Keratinocyte (primary cell): ENCODE measurements at regions not wholly inside any gene's neighbourhood (a gene's known extent, or its start where the extent isn't known, plus 50 kb on each side); places are given as distances from the start of the nearest gene placed in this dataset.

Source experiments
- DNase-seq: peaks from one replicate; pipeline ENCODE4 v3.0.0-alpha.2; 2011; ENCODE audit warnings: low read depth, missing footprints, low spot score
- FAIRE-seq: peaks from 2 replicates; lab custom pipeline; 2011; peaks lifted over from hg19 to GRCh38; lab: Jason Lieb, UNC
- H2AFZ ChIP-seq: 2 replicates; pipeline ENCODE4 v1.6.0; 2012; ENCODE audit warnings: low read length, control low read depth, inconsistent platforms; ENCODE audit not compliant: control insufficient read depth
- H3K27ac ChIP-seq: 2 replicates; pipeline ENCODE4 v1.5.1; 2011; ENCODE audit warnings: low read length; ENCODE audit not compliant: control insufficient read depth, insufficient read depth
- H3K27me3 ChIP-seq: 3 replicates; pipeline ENCODE4 v1.6.0; 2011; ENCODE audit warnings: low read length; ENCODE audit not compliant: control insufficient read depth, insufficient read depth; ENCODE audit errors: extremely low read depth
- H3K36me3 ChIP-seq, 2 experiments: 2 replicates in 1 of 2; 3 replicates in 1 of 2; pipeline ENCODE4 v1.5.1; 2011; ENCODE audit warnings: low read length in 2 of 2, mild to moderate bottlenecking in 1 of 2; ENCODE audit not compliant: control insufficient read depth in 2 of 2, insufficient read depth in 2 of 2; ENCODE audit errors: extremely low read depth in 1 of 2
- H3K4me1 ChIP-seq: 3 replicates; pipeline ENCODE4 v1.5.1; 2011; ENCODE audit warnings: low read length; ENCODE audit not compliant: control insufficient read depth, insufficient read depth; ENCODE audit errors: extremely low read depth
- H3K4me2 ChIP-seq: 3 replicates; pipeline ENCODE4 v1.6.0; 2011; ENCODE audit warnings: low read depth, low read length; ENCODE audit not compliant: control insufficient read depth, insufficient read depth; ENCODE audit errors: extremely low read depth
- H3K4me3 ChIP-seq, 3 experiments: fragments of 200-600 bp in 1 of 3; sonication (generic) in 1 of 3; 2 replicates in 2 of 3; 3 replicates in 1 of 3; pipeline ENCODE4 v1.5.1; 2011 to 2016; ENCODE audit warnings: low read length in 3 of 3, mild to moderate bottlenecking in 3 of 3, control low read depth in 2 of 3, inconsistent platforms in 1 of 3, low read depth in 1 of 3, mixed read lengths in 1 of 3, mixed run types in 1 of 3, moderate library complexity in 1 of 3; ENCODE audit not compliant: control insufficient read depth in 2 of 3, insufficient read depth in 2 of 3; ENCODE audit errors: extremely low read depth in 1 of 3
- H3K79me2 ChIP-seq: 2 replicates; pipeline ENCODE4 v1.6.0; 2012; ENCODE audit warnings: low read length; ENCODE audit not compliant: control insufficient read depth, insufficient read depth
- H3K9ac ChIP-seq: 3 replicates; pipeline ENCODE4 v1.6.0; 2011; ENCODE audit warnings: low read length; ENCODE audit not compliant: control insufficient read depth, insufficient read depth; ENCODE audit errors: extremely low read depth
- H3K9me1 ChIP-seq: 3 replicates; pipeline ENCODE4 v1.6.0; 2011; ENCODE audit warnings: low read length; ENCODE audit not compliant: control insufficient read depth, insufficient read depth; ENCODE audit errors: extremely low read depth
- H3K9me3 ChIP-seq: 2 replicates; pipeline ENCODE4 v1.5.1; 2012; ENCODE audit warnings: low read depth, low read length; ENCODE audit not compliant: control insufficient read depth
- H4K20me1 ChIP-seq: 3 replicates; pipeline ENCODE4 v1.6.0; 2011; ENCODE audit warnings: low read length; ENCODE audit not compliant: control insufficient read depth, insufficient read depth; ENCODE audit errors: extremely low read depth
- CTCF ChIP-seq, 3 experiments: IDR thresholded peaks in 1 of 3; conservative IDR thresholded peaks in 1 of 3; optimal IDR thresholded peaks in 1 of 3; 2 replicates in 2 of 3; 3 replicates in 1 of 3; pipeline versions ENCODE3 to v1.5.1; 2011; ENCODE audit warnings: low read length in 3 of 3, mild to moderate bottlenecking in 3 of 3, moderate library complexity in 2 of 3, control low read depth in 1 of 3, inconsistent platforms in 1 of 3; ENCODE audit not compliant: insufficient read depth in 2 of 3; ENCODE audit errors: extremely low read depth in 1 of 3
- EZH2 ChIP-seq: IDR thresholded peaks from one replicate; pipeline ENCODE4 v1.6.1; 2012; ENCODE audit warnings: inconsistent platforms, mild to moderate bottlenecking, low read length, moderate library complexity
- dilution Hi-C: fragments of 300-500 bp; cut with MboI; formaldehyde crosslinking; loops from one replicate; pipeline ENCODE4 v1.7.0; 2020; ENCODE audit warnings: low sequenced_read_pairs; ENCODE audit not compliant: extremely low pct_ligation_motif_present

GRCh38 chr2:8551622-8552074 lies 130.2 kb upstream of the ID2 start:
- Histone ChIP-seq H3K4me1 (no peaks in the 10 kb centered on the region), H3K27me3 (no peaks in the 10 kb centered on the region), H4K20me1 (no peaks in the 10 kb centered on the region), H3K27ac (no peak overlapping the region), H3K9ac (no peak overlapping the region), H3K9me1 (no peaks in the 10 kb centered on the region), H2AFZ (no peak overlapping the region), H3K4me3 (no peak overlapping the region), H3K9me3 (no peaks in the 10 kb centered on the region), H3K36me3 (no peaks in the 10 kb centered on the region), H3K4me2 (no peak overlapping the region), H3K79me2 (no peaks in the 10 kb centered on the region)
- FAIRE-seq (no peak), DNase-seq (no peak)
- dilution Hi-C loops, result no loop called here
- TF ChIP-seq CTCF (optimal IDR thresholded peaks at IDR 0.05 in 1 of 3, IDR thresholded peaks at IDR 0.05 in 1 of 3, conservative IDR thresholded peaks at IDR 0.05 in 1 of 3; ENCODE audit: extremely low read depth in 1 of 3, insufficient read depth in 2 of 3, low read length in 3 of 3) (no peak), EZH2 (no peak)

- Histone ChIP-seq H3K27ac (no peak overlapping the region), H3K9me1 (no peaks in the 10 kb centered on the region), H3K4me1 (no peaks in the 10 kb centered on the region), H3K9me3 (no peaks in the 10 kb centered on the region), H3K27me3 (no peaks in the 10 kb centered on the region), H3K36me3 (no peaks in the 10 kb centered on the region), H3K4me2 (no peak overlapping the region), H4K20me1 (no peaks in the 10 kb centered on the region), H3K9ac (no peak overlapping the region), H3K4me3 (no peak overlapping the region), H3K79me2 (no peaks in the 10 kb centered on the region), H2AFZ (no peak overlapping the region)
- no peak for FAIRE-seq
- TF ChIP-seq CTCF (optimal IDR thresholded peaks at IDR 0.05 in 1 of 3, IDR thresholded peaks at IDR 0.05 in 1 of 3, conservative IDR thresholded peaks at IDR 0.05 in 1 of 3; ENCODE audit: extremely low read depth in 1 of 3, insufficient read depth in 2 of 3, low read length in 3 of 3) (no peak), EZH2 (no peak)
- dilution Hi-C loops, result no loop called here
- DNase-seq, result no peak
Observed at GRCh38 chr2:8552293-8552801, 129.5 kb upstream of the ID2 start.
